Ovary (tissue), 3 donors: ENCODE measurements at regions not wholly inside any gene's neighbourhood (a gene's known extent, or its start where the extent isn't known, plus 50 kb on each side); places are given as distances from the start of the nearest gene placed in this dataset.

ENCODE experiments used
- CTCF ChIP-seq, 3 donors: fragments of 450-650 bp in 2 of 3; fragments of 200-600 bp in 1 of 3; IDR thresholded peaks; one replicate each; pipeline versions ENCODE4 v1.5.1 to v1.8.0; 2016 to 2022; ENCODE audit warnings: antibody characterized with exemption in 3 of 3, mild to moderate bottlenecking in 1 of 3
- POLR2A ChIP-seq: fragments of 450-650 bp; IDR thresholded peaks from one replicate; pipeline ENCODE4 v1.6.1; 2017; ENCODE audit warnings: antibody characterized with exemption, mild to moderate bottlenecking, moderate library complexity
- donor health status: DM: no; HTN: no; CAD: no.

DNA sequence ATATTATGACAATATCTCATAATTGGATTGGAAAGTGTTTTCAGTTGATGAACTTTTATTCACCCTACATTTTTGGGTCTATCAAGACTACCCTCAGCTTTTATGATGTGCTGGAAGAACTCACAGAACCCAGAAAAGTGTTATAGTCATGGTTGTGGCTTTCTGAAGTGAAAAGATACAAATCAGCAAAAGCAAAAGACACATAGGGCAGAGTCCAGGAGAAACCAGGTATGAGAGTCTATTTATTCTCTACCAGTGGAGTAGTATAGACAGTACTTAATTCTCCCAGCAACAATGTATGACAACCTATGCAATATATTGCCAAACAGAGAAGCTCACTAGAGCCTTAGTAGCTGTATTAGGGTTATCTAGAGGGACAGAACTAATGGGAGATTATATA is 280.4 kb upstream of the TTC14 start:
- TF ChIP-seq CTCF (IDR thresholded peaks at IDR 0.05) (no peak), POLR2A (no peak)
